H1 (cell line): ENCODE measurements at regions not wholly inside any gene's neighbourhood (a gene's known extent, or its start where the extent isn't known, plus 50 kb on each side); places are given as distances from the start of the nearest gene placed in this dataset.

Source experiments
- CTCF ChIA-PET: fragments of 300-600 bp; sonication (Branson Sonifier 250); formaldehyde crosslinking; loops from one replicate; lab custom pipeline; 2021; ENCODE audit not compliant: partially characterized antibody; lab: Charles Lee
- POLR2A ChIA-PET: fragments of 300-600 bp; sonication (Branson Sonifier 250); formaldehyde crosslinking; loops from one replicate; lab custom pipeline; 2021; ENCODE audit warnings: inconsistent platforms; ENCODE audit not compliant: partially characterized antibody; lab: Charles Lee
- DNase-seq, 2 experiments: peaks; one replicate each; pipeline versions ENCODE4 v3.0.0 to v3.0.0-alpha.2; 2010 to 2022; ENCODE audit warnings: low spot score in 2 of 2, low read depth in 1 of 2, mixed read lengths in 1 of 2
- FAIRE-seq: peaks from 2 replicates; lab custom pipeline; 2011; peaks lifted over from hg19 to GRCh38; lab: Jason Lieb, UNC
- H2AFZ ChIP-seq: 2 replicates; pipeline ENCODE4 v1.8.1; 2012; ENCODE audit warnings: low read length, inconsistent platforms
- H2AK5ac ChIP-seq: 2 replicates; pipeline ENCODE4 v1.6.1; 2013; ENCODE audit warnings: low read depth, low read length
- H2BK120ac ChIP-seq: replicated peaks from 2 replicates; pipeline ENCODE3; 2013; ENCODE audit warnings: low read depth, low read length, inconsistent platforms
- H2BK12ac ChIP-seq: 2 replicates; pipeline ENCODE4 v1.6.1; 2013; ENCODE audit warnings: low read depth, low read length
- H2BK15ac ChIP-seq: 2 replicates; pipeline ENCODE4 v1.6.1; 2013; ENCODE audit warnings: low read length
- H2BK20ac ChIP-seq: 2 replicates; pipeline ENCODE4 v1.6.1; 2013; ENCODE audit warnings: low read length
- H2BK5ac ChIP-seq: 2 replicates; pipeline ENCODE4 v1.6.1; 2013; ENCODE audit warnings: low read depth, low read length
- H3K14ac ChIP-seq: 2 replicates; pipeline ENCODE4 v1.6.1; 2013; ENCODE audit warnings: inconsistent platforms; ENCODE audit not compliant: insufficient read length
- H3K18ac ChIP-seq: 2 replicates; pipeline ENCODE4 v1.6.1; 2013; ENCODE audit warnings: low read length; ENCODE audit errors: extremely low read depth
- H3K23ac ChIP-seq: 2 replicates; pipeline ENCODE4 v1.6.1; 2013; ENCODE audit warnings: inconsistent platforms; ENCODE audit not compliant: insufficient read length
- H3K23me2 ChIP-seq: 2 replicates; pipeline ENCODE4 v1.6.1; 2013; ENCODE audit warnings: low read depth, low read length
- H3K27ac ChIP-seq: 2 replicates; pipeline ENCODE4 v1.6.1; 2011; ENCODE audit warnings: low read depth, low read length, inconsistent platforms
- H3K27me3 ChIP-seq, 4 experiments: replicated peaks in 1 of 4; 1 replicate in 1 of 4; 2 replicates in 3 of 4; pipeline versions ENCODE4 v1.6.1 to v1.8.1; 2011 to 2013; ENCODE audit warnings: low read length in 3 of 4, mild to moderate bottlenecking in 3 of 4, inconsistent platforms in 2 of 4, mixed read lengths in 2 of 4, moderate library complexity in 1 of 4; ENCODE audit not compliant: control insufficient read depth in 3 of 4, insufficient read depth in 3 of 4; ENCODE audit errors: extremely low read depth in 1 of 4
- H3K36me3 ChIP-seq, 4 experiments: 2 replicates each; pipeline versions ENCODE4 v1.6.1 to v1.8.1; 2011 to 2013; ENCODE audit warnings: mild to moderate bottlenecking in 4 of 4, low read length in 3 of 4, moderate library complexity in 2 of 4, control low read depth in 1 of 4, inconsistent platforms in 1 of 4; ENCODE audit not compliant: insufficient read depth in 4 of 4, control insufficient read depth in 2 of 4
- H3K4ac ChIP-seq: replicated peaks from 2 replicates; pipeline ENCODE3; 2013; ENCODE audit warnings: low read length, low read depth, mixed read lengths, inconsistent platforms; ENCODE audit not compliant: insufficient read length
- H3K4me1 ChIP-seq, 4 experiments: replicated peaks in 1 of 4; 1 replicate in 1 of 4; 2 replicates in 3 of 4; pipeline versions ENCODE4 v1.6.1 to v1.8.1; 2011 to 2013; ENCODE audit warnings: low read length in 3 of 4, inconsistent platforms in 2 of 4, mixed read lengths in 1 of 4; ENCODE audit not compliant: insufficient read depth in 4 of 4, control insufficient read depth in 3 of 4
- H3K4me2 ChIP-seq, 2 experiments: 2 replicates each; pipeline versions ENCODE4 v1.6.1 to v1.8.1; 2011 to 2013; ENCODE audit warnings: low read depth in 2 of 2, low read length in 2 of 2, control low read depth in 1 of 2, inconsistent platforms in 1 of 2, mild to moderate bottlenecking in 1 of 2; ENCODE audit not compliant: insufficient read depth in 1 of 2
- H3K4me3 ChIP-seq, 4 experiments: fragments of 200-600, 300-600 bp in 1 of 4; sonication (generic), shearing (Covaris generic), sonication (Bioruptor Twin) in 1 of 4; 2 replicates each; pipeline versions ENCODE4 v1.5.1 to v1.8.1; 2011 to 2016; ENCODE audit warnings: low read length in 4 of 4, low read depth in 3 of 4, control low read depth in 2 of 4, inconsistent platforms in 2 of 4, mild to moderate bottlenecking in 2 of 4, mixed read lengths in 1 of 4, moderate library complexity in 1 of 4; ENCODE audit not compliant: insufficient read depth in 2 of 4; ENCODE audit errors: extremely low read depth in 1 of 4
- H3K56ac ChIP-seq: replicated peaks from 2 replicates; pipeline ENCODE3; 2013; ENCODE audit warnings: low read depth, mild to moderate bottlenecking, mixed read lengths, low read length, inconsistent platforms; ENCODE audit not compliant: insufficient read length
- H3K79me1 ChIP-seq: 2 replicates; pipeline ENCODE4 v1.6.1; 2013; ENCODE audit warnings: low read depth, low read length, control low read depth
- H3K79me2 ChIP-seq, 2 experiments: 2 replicates each; pipeline versions ENCODE4 v1.6.1 to v1.8.1; 2012 to 2013; ENCODE audit warnings: low read length in 2 of 2, mild to moderate bottlenecking in 2 of 2, inconsistent platforms in 1 of 2; ENCODE audit not compliant: insufficient read depth in 2 of 2, control insufficient read depth in 1 of 2
- H3K9ac ChIP-seq, 4 experiments: replicated peaks in 1 of 4; 1 replicate in 1 of 4; 2 replicates in 3 of 4; pipeline versions ENCODE4 v1.6.1 to v1.8.1; 2011 to 2013; ENCODE audit warnings: low read depth in 3 of 4, low read length in 3 of 4, control low read depth in 2 of 4, mild to moderate bottlenecking in 2 of 4, moderate library complexity in 2 of 4, inconsistent platforms in 1 of 4; ENCODE audit errors: extremely low read depth in 1 of 4
- H3K9me3 ChIP-seq, 2 experiments: 2 replicates each; pipeline versions ENCODE4 v1.6.1 to v1.8.1; 2012 to 2013; ENCODE audit warnings: mild to moderate bottlenecking in 2 of 2, moderate library complexity in 2 of 2, control low read depth in 1 of 2, inconsistent platforms in 1 of 2, low read depth in 1 of 2, low read length in 1 of 2, mixed read lengths in 1 of 2; ENCODE audit not compliant: insufficient read depth in 2 of 2
- H4K20me1 ChIP-seq, 2 experiments: replicated peaks in 1 of 2; 2 replicates each; pipeline versions ENCODE3 to v1.8.1; 2011 to 2013; ENCODE audit warnings: inconsistent platforms in 2 of 2, low read length in 2 of 2, mild to moderate bottlenecking in 1 of 2; ENCODE audit not compliant: insufficient read depth in 2 of 2, control insufficient read depth in 1 of 2
- H4K5ac ChIP-seq: 2 replicates; pipeline ENCODE4 v1.6.1; 2013; ENCODE audit warnings: low read length, low read depth, mixed read lengths, inconsistent platforms; ENCODE audit not compliant: insufficient read length
- H4K8ac ChIP-seq: 2 replicates; pipeline ENCODE4 v1.8.0; 2013; ENCODE audit warnings: mild to moderate bottlenecking, moderate library complexity, low read length, inconsistent platforms; ENCODE audit not compliant: insufficient read depth; ENCODE audit errors: extremely low read depth
- H4K91ac ChIP-seq: replicated peaks from 2 replicates; pipeline ENCODE3; 2013; ENCODE audit warnings: low read length, mixed read lengths, inconsistent platforms; ENCODE audit not compliant: insufficient read length
- BCL11A ChIP-seq, 2 experiments: IDR thresholded peaks; one replicate each; pipeline ENCODE4 v1.6.1; 2011; ENCODE audit warnings: low read depth in 2 of 2, low read length in 2 of 2, mild to moderate bottlenecking in 2 of 2
- RXRA ChIP-seq: IDR thresholded peaks from 2 replicates; pipeline ENCODE4 v1.6.1; 2011; ENCODE audit warnings: low read depth, mild to moderate bottlenecking, low read length, moderate library complexity; ENCODE audit not compliant: insufficient read depth
- SIX5 ChIP-seq: IDR thresholded peaks from 2 replicates; pipeline ENCODE4 v1.6.1; 2011; ENCODE audit warnings: mild to moderate bottlenecking, low read depth, low read length
- USF2 ChIP-seq: IDR thresholded peaks from 2 replicates; pipeline ENCODE4 v1.6.1; 2011; ENCODE audit warnings: low read length, improper control_type of control experiment
- WGBS, 2 experiments: shearing (Covaris generic) in 1 of 2; methylation state at CpG; one replicate each; pipeline versions ENCODE4 v1.1.6 to v1.1.7; 2013 to 2015; ENCODE audit warnings: low lambda C conversion rate in 2 of 2, mixed read lengths in 2 of 2, inconsistent platforms in 1 of 2, low coverage in 1 of 2, missing lambda C conversion rate in 1 of 2; ENCODE audit not compliant: insufficient replicate concordance in 2 of 2, insufficient coverage in 1 of 2, insufficient read length in 1 of 2; ENCODE audit errors: extremely low coverage in 1 of 2, missing lambda C conversion rate in 1 of 2; 5-methylcytosine and 5-hydroxymethylcytosine counted together

- Histone ChIP-seq H4K8ac (no peak overlapping the region), H2BK20ac (no peak overlapping the region), H2BK120ac (no peak overlapping the region), H4K5ac (no peak overlapping the region), H3K4me2 (no peak overlapping the region), H3K56ac (no peak overlapping the region), H3K9ac (no peak overlapping the region), H3K79me2 (no peaks in the 10 kb centered on the region), H3K23ac (no peak overlapping the region), H3K23me2 (no peaks in the 10 kb centered on the region), H2AK5ac (no peak overlapping the region), H3K18ac (no peak overlapping the region), H3K36me3 (no peaks in the 10 kb centered on the region), H4K20me1 (peaks cover 0 to 1% of the 10 kb centered on the region in 2 experiments), H3K79me1 (no peaks in the 10 kb centered on the region), H3K4me1 (peaks cover 0 to 5% (median 3%) of the 10 kb centered on the region in 4 experiments; a peak in 3 of 7 replicates), H3K9me3 (no peaks in the 10 kb centered on the region), H2BK5ac (no peak overlapping the region), H3K27ac (no peak overlapping the region), H3K4ac (no peak overlapping the region), H2BK12ac (no peak overlapping the region), H3K14ac (no peak overlapping the region), H3K27me3 (no peaks in the 10 kb centered on the region), H2AFZ (no peak overlapping the region), H2BK15ac (no peak overlapping the region), H3K4me3 (no peak overlapping the region), H4K91ac (no peak overlapping the region)
- FAIRE-seq: no peak
- DNase-seq: no peak
- ChIA-PET CTCF (interaction anchor here (1.1 kb wide), 1 partner anchor 112 kb away, joined by 3 read pairs; no protein-coding TSS in a partner anchor), POLR2A (interaction anchor here (0.7 kb wide), 1 partner anchor 56 kb away, joined by 3 read pairs; no protein-coding TSS in a partner anchor)
- 85% methylated on average over 3 of the region's 3 CpGs; no CpG with 5 or more reads in 1 of the 2 experiments for WGBS, 2 experiments
- no peak for TF ChIP-seq RXRA
- TF ChIP-seq BCL11A (IDR thresholded peaks at IDR 0.05; ENCODE audit: low read depth in 2 of 2, low read length in 2 of 2): no peak
- no peak for TF ChIP-seq SIX5
- no peak for TF ChIP-seq USF2
Observed at GRCh38 chr21:28858424-28858823, 134.3 kb downstream of the LTN1 start.
